ENCODE measurements at regions not wholly inside any gene's neighbourhood (a gene's known extent, or its start where the extent isn't known, plus 50 kb on each side); places are given as distances from the start of the nearest gene placed in this dataset.

GRCh38 chr18:45336448-45336847, 278.8 kb upstream of the SLC14A2 start:
- no peaks in the 10 kb centered on the region for H3K27me3 Mint-ChIP-seq (ENCODE audit: insufficient read depth, low read depth, poor library complexity)
- Histone ChIP-seq H3K4me3 (no peak overlapping the region), H3K27ac (ENCODE audit: low read depth) (no peak overlapping the region), H3F3A (replicated peaks; ENCODE audit: low read depth) (no peaks in the 10 kb centered on the region), H3K36me3 (ENCODE audit: insufficient read depth) (no peaks in the 10 kb centered on the region), H3K27me3 (ENCODE audit: insufficient read depth) (no peaks in the 10 kb centered on the region), H4K20me1 (replicated peaks; ENCODE audit: insufficient read depth) (no peaks in the 10 kb centered on the region), H3K9me2 (ENCODE audit: insufficient read depth) (no peaks in the 10 kb centered on the region), H3K79me2 (replicated peaks; ENCODE audit: insufficient read depth) (no peaks in the 10 kb centered on the region), H2AFZ (no peak overlapping the region), H3K4me2 (no peak overlapping the region), H3K4me1 (ENCODE audit: insufficient read depth) (0 out of 2 replicates have a peak, but pooled peaks cover 5% of the 10 kb centered on the region)
- 0 out of 3 replicates have a peak, but pooled peaks cover 4% of the 10 kb centered on the region for H3K4me1 Mint-ChIP-seq
- H3K9me3 Mint-ChIP-seq, result no peaks in the 10 kb centered on the region; the same call in 2 of the 3 replicates
- no peak overlapping the region for H3K27ac Mint-ChIP-seq
- H3K36me3 Mint-ChIP-seq (ENCODE audit: low read depth), result no peaks in the 10 kb centered on the region
- ATAC-seq (no peak), DNase-seq (ENCODE audit: low spot score) (no peak)
- TF ChIP-seq EZH2phosphoT487 (IDR thresholded peaks at IDR 0.05; ENCODE audit: unreplicated experiment) (no peak), ZNF331 (CRISPR knock-in tag; IDR thresholded peaks at IDR 0.05; ENCODE audit: low read depth) (no peak), CTCF (conservative IDR thresholded peaks at IDR 0.05; ENCODE audit: low read depth in 2 of 2) (no peak), CREB1 (CRISPR knock-in tag; IDR thresholded peaks at IDR 0.05; ENCODE audit: low read depth) (no peak), REST (IDR thresholded peaks at IDR 0.05; ENCODE audit: unreplicated experiment) (no peak), EZH2 (IDR thresholded peaks at IDR 0.05; ENCODE audit: low read depth, unreplicated experiment) (no peak), ZNF114 (CRISPR knock-in tag; IDR thresholded peaks at IDR 0.05) (no peak), JUNB (IDR thresholded peaks at IDR 0.05; ENCODE audit: unreplicated experiment) (no peak)
- H3K4me3 Mint-ChIP-seq, result no peak overlapping the region

- no peaks in the 10 kb centered on the region for H3K36me3 ChIP-seq (ENCODE audit: insufficient read depth)
- no peak for ATAC-seq
- H3K9me2 ChIP-seq (ENCODE audit: insufficient read depth), result no peaks in the 10 kb centered on the region
- no peaks in the 10 kb centered on the region for H3K27me3 ChIP-seq (ENCODE audit: insufficient read depth)
- H3K27ac Mint-ChIP-seq, result no peak overlapping the region
- no peak overlapping the region for H2AFZ ChIP-seq
- H3K27ac ChIP-seq (ENCODE audit: low read depth), result no peak overlapping the region
- DNase-seq (ENCODE audit: low spot score), result no peak
- H3K9me3 Mint-ChIP-seq, result no peaks in the 10 kb centered on the region; the same call in 2 of the 3 replicates
- no peak overlapping the region for H3K4me3 Mint-ChIP-seq
- no peaks in the 10 kb centered on the region for H3K79me2 ChIP-seq (replicated peaks; ENCODE audit: insufficient read depth)
- peaks cover 8% of the 10 kb centered on the region for H3K4me1 Mint-ChIP-seq
- H3K27me3 Mint-ChIP-seq (ENCODE audit: insufficient read depth, low read depth, poor library complexity), result no peaks in the 10 kb centered on the region
- no peaks in the 10 kb centered on the region for H3K36me3 Mint-ChIP-seq (ENCODE audit: low read depth)
- H3K4me1 ChIP-seq (ENCODE audit: insufficient read depth), result 0 out of 2 replicates have a peak, but pooled peaks cover 5% of the 10 kb centered on the region
- H4K20me1 ChIP-seq (replicated peaks; ENCODE audit: insufficient read depth), result no peaks in the 10 kb centered on the region
- no peak overlapping the region for H3K4me2 ChIP-seq
- H3F3A ChIP-seq (replicated peaks; ENCODE audit: low read depth), result no peaks in the 10 kb centered on the region
- H3K4me3 ChIP-seq, result no peak overlapping the region
- no peak for TF ChIP-seq REST (IDR thresholded peaks at IDR 0.05; ENCODE audit: unreplicated experiment)
- TF ChIP-seq ETS1 (IDR thresholded peaks at IDR 0.05), result no peak
- TF ChIP-seq JUNB (IDR thresholded peaks at IDR 0.05; ENCODE audit: unreplicated experiment), result no peak
- no peak for TF ChIP-seq EZH2 (IDR thresholded peaks at IDR 0.05; ENCODE audit: low read depth, unreplicated experiment)
- TF ChIP-seq NANOG (IDR thresholded peaks at IDR 0.05; ENCODE audit: borderline replicate concordance), result no peak
- TF ChIP-seq CREB1 (CRISPR knock-in tag; IDR thresholded peaks at IDR 0.05; ENCODE audit: low read depth), result no peak
- TF ChIP-seq EZH2phosphoT487 (IDR thresholded peaks at IDR 0.05; ENCODE audit: unreplicated experiment), result no peak
- TF ChIP-seq POLR2AphosphoS5 (IDR thresholded peaks at IDR 0.05; ENCODE audit: low read depth), result no peak
- TF ChIP-seq STAT1 (IDR thresholded peaks at IDR 0.05; ENCODE audit: unreplicated experiment), result no peak
- no peak for TF ChIP-seq ZNF114 (CRISPR knock-in tag; IDR thresholded peaks at IDR 0.05)
Observed at GRCh38 chr18:45337477-45337876, 277.8 kb upstream of the SLC14A2 start.
